Suprapubic skin (tissue), 4 donors: ENCODE measurements at regions not wholly inside any gene's neighbourhood (a gene's known extent, or its start where the extent isn't known, plus 50 kb on each side); places are given as distances from the start of the nearest gene placed in this dataset.

Source experiments
- DNase-seq, 2 donors: peaks; one replicate each; pipeline ENCODE4 v3.0.0-alpha.2; 2019; ENCODE audit warnings: low spot score in 2 of 2
- H3K27ac ChIP-seq: fragments of 200-600 bp; sonication (generic); one replicate; pipeline ENCODE4 v1.5.1; 2019
- H3K27me3 ChIP-seq: fragments of 200-600 bp; sonication (generic); one replicate; pipeline ENCODE4 v1.5.1; 2019
- H3K36me3 ChIP-seq: fragments of 200-600 bp; sonication (generic); one replicate; pipeline ENCODE4 v1.5.1; 2019
- H3K4me1 ChIP-seq: fragments of 200-600 bp; sonication (generic); one replicate; pipeline ENCODE4 v1.5.1; 2019
- H3K4me3 ChIP-seq: fragments of 200-600 bp; sonication (generic); one replicate; pipeline ENCODE4 v1.5.1; 2019; ENCODE audit warnings: mild to moderate bottlenecking
- H3K9me3 ChIP-seq: fragments of 200-600 bp; sonication (generic); one replicate; pipeline ENCODE4 v1.5.1; 2019
- EP300 ChIP-seq: sonication (generic); formaldehyde crosslinking; IDR thresholded peaks from one replicate; pipeline ENCODE4 v1.6.1; 2017; ENCODE audit warnings: antibody characterized with exemption
- POLR2A ChIP-seq, 2 donors: fragments of 450-650 bp; IDR thresholded peaks; one replicate each; pipeline ENCODE4 v1.6.1; 2017; ENCODE audit warnings: antibody characterized with exemption in 2 of 2, mild to moderate bottlenecking in 2 of 2, moderate library complexity in 2 of 2
- POLR2AphosphoS5 ChIP-seq, 3 donors: sonication (generic); formaldehyde crosslinking; IDR thresholded peaks; one replicate each; pipeline ENCODE4 v1.6.1; 2017; ENCODE audit warnings: antibody characterized with exemption in 3 of 3
- WGBS: methylation state at CpG from one replicate; pipeline ENCODE4 v1.1.5; 2018; 5-methylcytosine and 5-hydroxymethylcytosine counted together
- TF ChIP-seq, protein P1 (sequence below), 2 donors: fragments of 200-600 bp in 1 of 2; fragments of 450-650 bp in 1 of 2; sonication (generic) in 1 of 2; IDR thresholded peaks; one replicate each; pipeline ENCODE4 v1.5.1; 2016 to 2019; ENCODE audit warnings: antibody characterized with exemption in 2 of 2, mild to moderate bottlenecking in 1 of 2, moderate library complexity in 1 of 2

DNA sequence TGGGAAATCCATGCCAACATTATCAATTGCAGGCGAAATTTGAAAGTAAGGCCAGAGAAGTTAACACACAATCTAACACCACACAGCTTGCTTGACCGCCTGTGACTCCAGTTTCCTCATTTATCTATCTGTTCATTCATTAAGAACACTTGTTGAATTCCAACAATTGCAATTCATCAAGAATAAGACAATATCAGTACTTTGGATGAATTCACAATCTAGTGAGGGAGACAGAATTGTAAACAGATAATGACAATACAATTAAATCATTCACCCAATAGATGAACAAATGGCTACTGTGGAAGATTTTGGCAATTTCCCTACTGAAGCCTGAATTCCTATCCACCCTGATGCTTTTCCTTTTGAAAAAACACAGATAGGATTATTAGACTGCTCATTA, 181.6 kb downstream of the TRIM36 start:
- H3K4me1 ChIP-seq: no peaks in the 10 kb centered on the region
- no peak for TF ChIP-seq POLR2A (IDR thresholded peaks at IDR 0.05)
- TF ChIP-seq, protein P1, sequence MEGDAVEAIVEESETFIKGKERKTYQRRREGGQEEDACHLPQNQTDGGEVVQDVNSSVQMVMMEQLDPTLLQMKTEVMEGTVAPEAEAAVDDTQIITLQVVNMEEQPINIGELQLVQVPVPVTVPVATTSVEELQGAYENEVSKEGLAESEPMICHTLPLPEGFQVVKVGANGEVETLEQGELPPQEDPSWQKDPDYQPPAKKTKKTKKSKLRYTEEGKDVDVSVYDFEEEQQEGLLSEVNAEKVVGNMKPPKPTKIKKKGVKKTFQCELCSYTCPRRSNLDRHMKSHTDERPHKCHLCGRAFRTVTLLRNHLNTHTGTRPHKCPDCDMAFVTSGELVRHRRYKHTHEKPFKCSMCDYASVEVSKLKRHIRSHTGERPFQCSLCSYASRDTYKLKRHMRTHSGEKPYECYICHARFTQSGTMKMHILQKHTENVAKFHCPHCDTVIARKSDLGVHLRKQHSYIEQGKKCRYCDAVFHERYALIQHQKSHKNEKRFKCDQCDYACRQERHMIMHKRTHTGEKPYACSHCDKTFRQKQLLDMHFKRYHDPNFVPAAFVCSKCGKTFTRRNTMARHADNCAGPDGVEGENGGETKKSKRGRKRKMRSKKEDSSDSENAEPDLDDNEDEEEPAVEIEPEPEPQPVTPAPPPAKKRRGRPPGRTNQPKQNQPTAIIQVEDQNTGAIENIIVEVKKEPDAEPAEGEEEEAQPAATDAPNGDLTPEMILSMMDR (IDR thresholded peaks at IDR 0.05): no peak
- TF ChIP-seq EP300: no peak
- TF ChIP-seq POLR2AphosphoS5 (IDR thresholded peaks at IDR 0.05): no peak
- no peak overlapping the region for H3K4me3 ChIP-seq
- no peak for DNase-seq
- H3K9me3 ChIP-seq: no peaks in the 10 kb centered on the region
- H3K27ac ChIP-seq: no peak overlapping the region
- WGBS: 82% methylated on average over 2 of the region's 2 CpGs
- H3K27me3 ChIP-seq: no peaks in the 10 kb centered on the region
- H3K36me3 ChIP-seq: no peaks in the 10 kb centered on the region

DNA sequence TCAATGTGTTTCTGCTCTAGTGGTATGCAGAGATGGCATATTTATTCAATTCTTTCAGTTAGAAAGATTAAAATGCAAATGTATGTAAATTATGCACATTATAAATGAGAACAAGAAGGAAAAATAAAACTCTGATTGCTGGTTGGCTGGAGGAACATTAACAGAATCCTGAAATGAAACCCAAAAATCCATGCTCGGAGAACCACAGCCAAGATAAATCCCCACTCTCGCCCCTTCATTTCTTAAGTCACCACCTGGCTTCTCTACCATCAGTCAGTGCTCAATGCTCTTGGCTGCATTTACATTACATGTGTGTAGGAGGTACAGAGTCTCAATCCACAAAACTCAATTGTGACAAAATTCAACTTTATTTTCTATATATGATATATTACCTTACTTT, 184.9 kb downstream of the TRIM36 start:
- TF ChIP-seq, protein P1 (IDR thresholded peaks at IDR 0.05): no peak
- TF ChIP-seq EP300 (no peak), POLR2A (IDR thresholded peaks at IDR 0.05) (no peak), POLR2AphosphoS5 (IDR thresholded peaks at IDR 0.05) (no peak)
- no peaks in the 10 kb centered on the region for H3K27me3 ChIP-seq
- no peak overlapping the region for H3K27ac ChIP-seq
- no peak overlapping the region for H3K4me3 ChIP-seq
- DNase-seq: no peak
- no peaks in the 10 kb centered on the region for H3K9me3 ChIP-seq
- WGBS: 89% methylated on average over 2 of the region's 2 CpGs
- H3K36me3 ChIP-seq: no peaks in the 10 kb centered on the region
- H3K4me1 ChIP-seq: no peaks in the 10 kb centered on the region

DNA sequence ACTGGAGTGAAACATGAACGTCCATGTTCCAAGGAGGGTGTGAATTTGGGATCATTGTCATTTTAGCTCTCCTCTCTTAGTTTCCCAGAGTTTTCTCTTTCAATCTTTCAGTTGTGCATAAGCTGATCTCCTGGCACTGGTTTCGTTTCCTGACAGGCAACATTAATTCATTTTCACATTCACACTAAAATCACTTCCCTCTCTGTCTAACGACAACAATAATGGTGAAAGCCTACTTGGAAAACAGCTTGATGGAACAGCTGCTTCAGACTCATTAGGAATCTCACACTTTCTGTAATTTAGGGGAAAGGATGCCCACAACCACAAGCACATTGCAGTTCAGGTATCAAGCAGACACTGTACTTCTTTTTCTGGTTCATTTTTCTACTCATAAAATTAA, 188.6 kb downstream of the TRIM36 start:
- Histone ChIP-seq H3K9me3 (no peaks in the 10 kb centered on the region), H3K27ac (no peak overlapping the region), H3K4me1 (no peaks in the 10 kb centered on the region), H3K27me3 (no peaks in the 10 kb centered on the region), H3K4me3 (no peak overlapping the region), H3K36me3 (no peaks in the 10 kb centered on the region)
- WGBS: 59% methylated on average over 3 of the region's 3 CpGs
- no peak for DNase-seq
- TF ChIP-seq POLR2AphosphoS5 (IDR thresholded peaks at IDR 0.05) (no peak), EP300 (no peak), POLR2A (IDR thresholded peaks at IDR 0.05) (no peak)
- TF ChIP-seq, protein P1 (IDR thresholded peaks at IDR 0.05): no peak

DNA sequence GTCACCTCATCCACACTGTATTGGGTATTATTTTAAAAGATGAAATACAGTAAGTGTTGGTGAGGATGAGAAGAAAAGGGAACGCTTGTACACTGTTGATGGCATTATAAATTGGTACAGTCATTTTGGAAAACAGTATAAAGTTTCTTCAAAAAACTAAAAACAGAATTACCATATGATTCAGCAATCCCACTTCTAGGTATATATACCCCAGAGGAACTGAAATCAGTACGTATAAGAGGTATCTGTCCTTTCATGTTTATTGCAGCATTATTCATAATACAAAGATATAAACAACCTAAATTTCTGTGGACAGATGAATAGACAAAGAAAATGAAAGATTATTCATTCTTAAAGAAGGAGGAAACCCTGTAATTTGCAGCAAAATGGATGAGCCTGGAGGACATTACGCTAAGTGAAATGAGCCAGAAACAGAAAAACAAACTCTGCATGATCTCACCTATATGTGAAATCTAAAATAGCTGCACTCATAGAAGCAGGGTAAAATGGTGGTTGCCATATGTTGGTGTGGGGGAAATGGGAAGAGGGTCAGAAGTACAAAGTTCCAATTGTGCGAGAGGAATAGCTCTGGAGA, 191.6 kb downstream of the TRIM36 start:
- no peak for TF ChIP-seq POLR2AphosphoS5 (IDR thresholded peaks at IDR 0.05)
- TF ChIP-seq, protein P1 (IDR thresholded peaks at IDR 0.05): no peak
- no peak for TF ChIP-seq EP300
- TF ChIP-seq POLR2A (IDR thresholded peaks at IDR 0.05): no peak

DNA sequence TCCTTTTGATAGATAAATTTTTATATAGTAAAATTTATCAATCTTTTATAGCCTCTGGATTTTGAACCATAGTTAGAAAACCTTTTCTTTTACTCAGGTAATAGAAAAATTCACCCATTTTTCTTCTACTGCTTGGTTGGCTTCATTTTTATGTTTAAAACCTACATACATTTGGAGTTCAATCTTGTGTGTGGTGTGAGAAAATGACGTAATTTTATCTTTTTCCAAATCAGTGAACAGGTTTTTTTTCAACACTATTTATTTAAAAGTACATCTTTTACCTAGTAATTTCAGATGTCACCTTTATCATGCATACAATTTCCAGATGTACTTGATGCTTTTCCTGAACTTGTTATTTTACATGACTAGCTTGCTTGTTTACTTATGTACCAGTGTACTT, 200.2 kb downstream of the TRIM36 start:
- H3K9me3 ChIP-seq: no peaks in the 10 kb centered on the region
- no peak overlapping the region for H3K27ac ChIP-seq
- H3K4me3 ChIP-seq: no peak overlapping the region
- 57% methylated on average over 1 of the region's 1 CpG for WGBS
- no peaks in the 10 kb centered on the region for H3K4me1 ChIP-seq
- DNase-seq: no peak
- H3K36me3 ChIP-seq: no peaks in the 10 kb centered on the region
- no peak for TF ChIP-seq POLR2AphosphoS5 (IDR thresholded peaks at IDR 0.05)
- TF ChIP-seq, protein P1 (IDR thresholded peaks at IDR 0.05): no peak
- TF ChIP-seq POLR2A (IDR thresholded peaks at IDR 0.05): no peak
- no peak for TF ChIP-seq EP300
- H3K27me3 ChIP-seq: no peaks in the 10 kb centered on the region

More for the DNA sequence above, 191.6 kb downstream of the TRIM36 start:
- H3K27me3 ChIP-seq: no peaks in the 10 kb centered on the region
- H3K9me3 ChIP-seq: no peaks in the 10 kb centered on the region
- no peak overlapping the region for H3K27ac ChIP-seq
- H3K4me3 ChIP-seq: no peak overlapping the region
- no peak for DNase-seq
- no peaks in the 10 kb centered on the region for H3K36me3 ChIP-seq
- WGBS: 86% methylated on average over 4 of the region's 4 CpGs
- no peaks in the 10 kb centered on the region for H3K4me1 ChIP-seq
